HEK293 (cell line): ENCODE measurements at regions not wholly inside any gene's neighbourhood (a gene's known extent, or its start where the extent isn't known, plus 50 kb on each side); places are given as distances from the start of the nearest gene placed in this dataset.

Source experiments
- ZFP41 ChIP-seq: fragments of 450-650 bp; formaldehyde crosslinking; IDR thresholded peaks from 2 replicates; pipeline ENCODE4 v1.5.1; 2016; ENCODE audit warnings: missing biosample characterization, missing genetic modification characterization, borderline replicate concordance
- ZNF138 ChIP-seq: fragments of 450-650 bp; formaldehyde crosslinking; IDR thresholded peaks from 2 replicates; pipeline ENCODE4 v1.5.1; 2016; ENCODE audit warnings: missing biosample characterization, missing genetic modification characterization, borderline replicate concordance
- ZNF341 ChIP-seq: fragments of 450-650 bp; formaldehyde crosslinking; IDR thresholded peaks from 2 replicates; pipeline ENCODE4; 2016; ENCODE audit warnings: low read depth, missing biosample characterization, missing genetic modification characterization
- ZNF398 ChIP-seq: fragments of 450-650 bp; formaldehyde crosslinking; IDR thresholded peaks from 2 replicates; pipeline ENCODE4 v1.5.1; 2017; ENCODE audit warnings: missing biosample characterization, missing genetic modification characterization
- ZNF473 ChIP-seq: fragments of 450-650 bp; formaldehyde crosslinking; IDR thresholded peaks from 2 replicates; pipeline ENCODE4 v1.5.1; 2017; ENCODE audit warnings: missing biosample characterization, missing genetic modification characterization
- TF ChIP-seq, protein P1 (sequence below): fragments of 450-650 bp; formaldehyde crosslinking; IDR thresholded peaks from 2 replicates; pipeline ENCODE4 v1.5.1; 2016; ENCODE audit warnings: missing biosample characterization, missing genetic modification characterization, borderline replicate concordance
- TF ChIP-seq, protein P2 (sequence below): fragments of 450-650 bp; formaldehyde crosslinking; IDR thresholded peaks from 2 replicates; pipeline ENCODE4 v1.5.1; 2016; ENCODE audit warnings: missing biosample characterization, missing genetic modification characterization
- TF ChIP-seq, protein P3 (sequence below): fragments of 450-650 bp; formaldehyde crosslinking; IDR thresholded peaks from 2 replicates; pipeline ENCODE4 v1.5.1; 2016; ENCODE audit warnings: missing biosample characterization, missing genetic modification characterization
- TF ChIP-seq, protein P4 (sequence below): fragments of 450-650 bp; formaldehyde crosslinking; IDR thresholded peaks from 2 replicates; pipeline ENCODE4 v1.5.1; 2016; ENCODE audit warnings: missing biosample characterization, missing genetic modification characterization

DNA sequence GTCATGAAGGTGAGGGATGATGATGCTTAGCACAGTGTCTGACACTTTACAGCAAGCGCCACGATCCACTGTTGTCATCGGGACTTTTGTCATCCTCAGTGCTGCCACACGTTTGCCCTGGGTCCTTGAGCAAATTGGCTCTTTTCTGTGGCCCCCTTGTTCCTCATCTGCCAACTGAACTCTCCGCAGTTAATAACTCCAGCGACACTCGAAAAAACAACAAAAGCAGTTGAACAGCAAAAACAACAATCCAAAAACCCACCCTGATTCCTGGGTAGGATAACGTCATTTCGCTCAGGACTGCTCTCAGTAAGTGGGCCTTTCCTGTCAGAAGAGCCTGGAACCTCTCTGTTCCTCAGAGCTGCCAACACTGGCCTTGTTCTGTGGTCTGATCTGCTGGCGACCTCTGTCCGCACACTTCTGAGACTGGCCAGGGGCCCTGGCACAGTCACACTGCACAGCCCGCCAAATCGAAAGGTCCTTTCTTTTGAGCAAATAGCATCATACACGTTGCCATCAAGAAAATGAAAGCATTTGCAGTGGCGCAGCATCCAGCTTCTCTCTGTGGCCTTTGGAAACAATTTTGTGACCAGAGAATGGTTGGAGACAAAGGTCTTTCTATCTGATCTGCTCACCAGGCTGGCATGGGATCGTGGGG lies 79.9 kb upstream of the SYT13 start:
- TF ChIP-seq ZFP41 (tag by site-specific recombination) (no peak), ZNF341 (tag by site-specific recombination) (no peak), ZNF138 (tag by site-specific recombination) (no peak), ZNF473 (tag by site-specific recombination) (no peak), ZNF398 (no peak)
- TF ChIP-seq, protein P1, sequence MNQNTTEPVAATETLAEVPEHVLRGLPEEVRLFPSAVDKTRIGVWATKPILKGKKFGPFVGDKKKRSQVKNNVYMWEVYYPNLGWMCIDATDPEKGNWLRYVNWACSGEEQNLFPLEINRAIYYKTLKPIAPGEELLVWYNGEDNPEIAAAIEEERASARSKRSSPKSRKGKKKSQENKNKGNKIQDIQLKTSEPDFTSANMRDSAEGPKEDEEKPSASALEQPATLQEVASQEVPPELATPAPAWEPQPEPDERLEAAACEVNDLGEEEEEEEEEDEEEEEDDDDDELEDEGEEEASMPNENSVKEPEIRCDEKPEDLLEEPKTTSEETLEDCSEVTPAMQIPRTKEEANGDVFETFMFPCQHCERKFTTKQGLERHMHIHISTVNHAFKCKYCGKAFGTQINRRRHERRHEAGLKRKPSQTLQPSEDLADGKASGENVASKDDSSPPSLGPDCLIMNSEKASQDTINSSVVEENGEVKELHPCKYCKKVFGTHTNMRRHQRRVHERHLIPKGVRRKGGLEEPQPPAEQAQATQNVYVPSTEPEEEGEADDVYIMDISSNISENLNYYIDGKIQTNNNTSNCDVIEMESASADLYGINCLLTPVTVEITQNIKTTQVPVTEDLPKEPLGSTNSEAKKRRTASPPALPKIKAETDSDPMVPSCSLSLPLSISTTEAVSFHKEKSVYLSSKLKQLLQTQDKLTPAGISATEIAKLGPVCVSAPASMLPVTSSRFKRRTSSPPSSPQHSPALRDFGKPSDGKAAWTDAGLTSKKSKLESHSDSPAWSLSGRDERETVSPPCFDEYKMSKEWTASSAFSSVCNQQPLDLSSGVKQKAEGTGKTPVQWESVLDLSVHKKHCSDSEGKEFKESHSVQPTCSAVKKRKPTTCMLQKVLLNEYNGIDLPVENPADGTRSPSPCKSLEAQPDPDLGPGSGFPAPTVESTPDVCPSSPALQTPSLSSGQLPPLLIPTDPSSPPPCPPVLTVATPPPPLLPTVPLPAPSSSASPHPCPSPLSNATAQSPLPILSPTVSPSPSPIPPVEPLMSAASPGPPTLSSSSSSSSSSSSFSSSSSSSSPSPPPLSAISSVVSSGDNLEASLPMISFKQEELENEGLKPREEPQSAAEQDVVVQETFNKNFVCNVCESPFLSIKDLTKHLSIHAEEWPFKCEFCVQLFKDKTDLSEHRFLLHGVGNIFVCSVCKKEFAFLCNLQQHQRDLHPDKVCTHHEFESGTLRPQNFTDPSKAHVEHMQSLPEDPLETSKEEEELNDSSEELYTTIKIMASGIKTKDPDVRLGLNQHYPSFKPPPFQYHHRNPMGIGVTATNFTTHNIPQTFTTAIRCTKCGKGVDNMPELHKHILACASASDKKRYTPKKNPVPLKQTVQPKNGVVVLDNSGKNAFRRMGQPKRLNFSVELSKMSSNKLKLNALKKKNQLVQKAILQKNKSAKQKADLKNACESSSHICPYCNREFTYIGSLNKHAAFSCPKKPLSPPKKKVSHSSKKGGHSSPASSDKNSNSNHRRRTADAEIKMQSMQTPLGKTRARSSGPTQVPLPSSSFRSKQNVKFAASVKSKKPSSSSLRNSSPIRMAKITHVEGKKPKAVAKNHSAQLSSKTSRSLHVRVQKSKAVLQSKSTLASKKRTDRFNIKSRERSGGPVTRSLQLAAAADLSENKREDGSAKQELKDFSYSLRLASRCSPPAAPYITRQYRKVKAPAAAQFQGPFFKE (tag by site-specific recombination) = no peak
- TF ChIP-seq, protein P2, sequence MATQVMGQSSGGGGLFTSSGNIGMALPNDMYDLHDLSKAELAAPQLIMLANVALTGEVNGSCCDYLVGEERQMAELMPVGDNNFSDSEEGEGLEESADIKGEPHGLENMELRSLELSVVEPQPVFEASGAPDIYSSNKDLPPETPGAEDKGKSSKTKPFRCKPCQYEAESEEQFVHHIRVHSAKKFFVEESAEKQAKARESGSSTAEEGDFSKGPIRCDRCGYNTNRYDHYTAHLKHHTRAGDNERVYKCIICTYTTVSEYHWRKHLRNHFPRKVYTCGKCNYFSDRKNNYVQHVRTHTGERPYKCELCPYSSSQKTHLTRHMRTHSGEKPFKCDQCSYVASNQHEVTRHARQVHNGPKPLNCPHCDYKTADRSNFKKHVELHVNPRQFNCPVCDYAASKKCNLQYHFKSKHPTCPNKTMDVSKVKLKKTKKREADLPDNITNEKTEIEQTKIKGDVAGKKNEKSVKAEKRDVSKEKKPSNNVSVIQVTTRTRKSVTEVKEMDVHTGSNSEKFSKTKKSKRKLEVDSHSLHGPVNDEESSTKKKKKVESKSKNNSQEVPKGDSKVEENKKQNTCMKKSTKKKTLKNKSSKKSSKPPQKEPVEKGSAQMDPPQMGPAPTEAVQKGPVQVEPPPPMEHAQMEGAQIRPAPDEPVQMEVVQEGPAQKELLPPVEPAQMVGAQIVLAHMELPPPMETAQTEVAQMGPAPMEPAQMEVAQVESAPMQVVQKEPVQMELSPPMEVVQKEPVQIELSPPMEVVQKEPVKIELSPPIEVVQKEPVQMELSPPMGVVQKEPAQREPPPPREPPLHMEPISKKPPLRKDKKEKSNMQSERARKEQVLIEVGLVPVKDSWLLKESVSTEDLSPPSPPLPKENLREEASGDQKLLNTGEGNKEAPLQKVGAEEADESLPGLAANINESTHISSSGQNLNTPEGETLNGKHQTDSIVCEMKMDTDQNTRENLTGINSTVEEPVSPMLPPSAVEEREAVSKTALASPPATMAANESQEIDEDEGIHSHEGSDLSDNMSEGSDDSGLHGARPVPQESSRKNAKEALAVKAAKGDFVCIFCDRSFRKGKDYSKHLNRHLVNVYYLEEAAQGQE (tag by site-specific recombination) = no peak
- TF ChIP-seq, protein P3, sequence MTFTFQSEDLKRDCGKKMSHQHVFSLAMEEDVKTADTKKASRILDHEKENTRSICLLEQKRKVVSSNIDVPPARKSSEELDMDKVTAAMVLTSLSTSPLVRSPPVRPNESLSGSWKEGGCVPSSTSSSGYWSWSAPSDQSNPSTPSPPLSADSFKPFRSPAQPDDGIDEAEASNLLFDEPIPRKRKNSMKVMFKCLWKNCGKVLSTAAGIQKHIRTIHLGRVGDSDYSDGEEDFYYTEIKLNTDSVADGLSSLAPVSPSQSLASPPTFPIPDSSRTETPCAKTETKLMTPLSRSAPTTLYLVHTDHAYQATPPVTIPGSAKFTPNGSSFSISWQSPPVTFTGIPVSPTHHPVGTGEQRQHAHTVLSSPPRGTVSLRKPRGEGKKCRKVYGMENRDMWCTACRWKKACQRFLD = no peak
- TF ChIP-seq, protein P4, sequence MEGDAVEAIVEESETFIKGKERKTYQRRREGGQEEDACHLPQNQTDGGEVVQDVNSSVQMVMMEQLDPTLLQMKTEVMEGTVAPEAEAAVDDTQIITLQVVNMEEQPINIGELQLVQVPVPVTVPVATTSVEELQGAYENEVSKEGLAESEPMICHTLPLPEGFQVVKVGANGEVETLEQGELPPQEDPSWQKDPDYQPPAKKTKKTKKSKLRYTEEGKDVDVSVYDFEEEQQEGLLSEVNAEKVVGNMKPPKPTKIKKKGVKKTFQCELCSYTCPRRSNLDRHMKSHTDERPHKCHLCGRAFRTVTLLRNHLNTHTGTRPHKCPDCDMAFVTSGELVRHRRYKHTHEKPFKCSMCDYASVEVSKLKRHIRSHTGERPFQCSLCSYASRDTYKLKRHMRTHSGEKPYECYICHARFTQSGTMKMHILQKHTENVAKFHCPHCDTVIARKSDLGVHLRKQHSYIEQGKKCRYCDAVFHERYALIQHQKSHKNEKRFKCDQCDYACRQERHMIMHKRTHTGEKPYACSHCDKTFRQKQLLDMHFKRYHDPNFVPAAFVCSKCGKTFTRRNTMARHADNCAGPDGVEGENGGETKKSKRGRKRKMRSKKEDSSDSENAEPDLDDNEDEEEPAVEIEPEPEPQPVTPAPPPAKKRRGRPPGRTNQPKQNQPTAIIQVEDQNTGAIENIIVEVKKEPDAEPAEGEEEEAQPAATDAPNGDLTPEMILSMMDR (tag by site-specific recombination) = no peak
